CD4-positive, alpha-beta T cell (primary cell): ENCODE measurements at regions not wholly inside any gene's neighbourhood (a gene's known extent, or its start where the extent isn't known, plus 50 kb on each side); places are given as distances from the start of the nearest gene placed in this dataset.

Experiments used
- ATAC-seq: fragments of 200-7000 bp; cut with Tn5 transposase; one replicate; pipeline ENCODE4 v1.10.0; 2022; ENCODE audit warnings: mild to moderate bottlenecking; ENCODE audit not compliant: poor library complexity
- CTCF ChIA-PET: fragments of 350-600 bp; sonication (Branson Sonifier 250); formaldehyde crosslinking; loops from one replicate; lab custom pipeline; 2021; ENCODE audit warnings: antibody characterized with exemption, inconsistent platforms; lab: Charles Lee
- POLR2A ChIA-PET: fragments of 350-600 bp; sonication (Branson Sonifier 250); formaldehyde crosslinking; loops from one replicate; lab custom pipeline; 2021; ENCODE audit warnings: antibody characterized with exemption, inconsistent platforms; lab: Charles Lee
- DNase-seq, 14 experiments: peaks; one replicate each; pipeline ENCODE4 v3.0.0-alpha.2; 2013 to 2020; ENCODE audit warnings: mixed read lengths in 2 of 14
- H3K27ac ChIP-seq, 2 donors: one replicate each; pipeline versions ENCODE4 v1.5.1 to v1.7.0; 2013; ENCODE audit warnings: low read length in 2 of 2, low read depth in 1 of 2, mild to moderate bottlenecking in 1 of 2
- H3K27me3 ChIP-seq, 2 experiments: 1 replicate in 1 of 2; 2 replicates in 1 of 2; pipeline versions ENCODE4 v1.6.1 to v1.7.0; 2013; ENCODE audit warnings: low read length in 2 of 2, control low read depth in 1 of 2, mild to moderate bottlenecking in 1 of 2, moderate library complexity in 1 of 2; ENCODE audit not compliant: insufficient read depth in 2 of 2, control insufficient read depth in 1 of 2
- H3K36me3 ChIP-seq: one replicate; pipeline ENCODE4 v1.6.1; 2013; ENCODE audit warnings: low read length, control low read depth; ENCODE audit not compliant: insufficient read depth
- H3K4me1 ChIP-seq: one replicate; pipeline ENCODE4 v1.6.1; 2013; ENCODE audit warnings: low read length, control low read depth; ENCODE audit not compliant: insufficient read depth
- H3K4me3 ChIP-seq: one replicate; pipeline ENCODE4 v1.5.1; 2013; ENCODE audit warnings: mild to moderate bottlenecking, low read length, moderate library complexity
- H3K9me3 ChIP-seq, 2 experiments: 1 replicate in 1 of 2; 2 replicates in 1 of 2; pipeline versions ENCODE4 v1.6.1 to v1.7.0; 2013; ENCODE audit warnings: low read length in 2 of 2, mild to moderate bottlenecking in 2 of 2, control low read depth in 1 of 2, moderate library complexity in 1 of 2; ENCODE audit not compliant: control insufficient read depth in 1 of 2, insufficient read depth in 1 of 2
- H3K27ac Mint-ChIP-seq: one replicate; pipeline ENCODE4 v1.8.0; 2020; ENCODE audit warnings: mixed read lengths
- H3K27me3 Mint-ChIP-seq: one replicate; pipeline ENCODE4 v1.8.0; 2021; ENCODE audit warnings: mixed read lengths
- H3K36me3 Mint-ChIP-seq: one replicate; pipeline ENCODE4 v1.8.0; 2021; ENCODE audit warnings: low read depth, mixed read lengths
- H3K4me1 Mint-ChIP-seq: one replicate; pipeline ENCODE4 v1.8.0; 2021; ENCODE audit warnings: low read depth, mixed read lengths
- H3K4me3 Mint-ChIP-seq: one replicate; pipeline ENCODE4 v1.8.0; 2020; ENCODE audit warnings: mild to moderate bottlenecking, mixed read lengths
- H3K9me3 Mint-ChIP-seq: one replicate; pipeline ENCODE4 v1.8.0; 2020; ENCODE audit warnings: mixed read lengths
- CTCF ChIP-seq: fragments of 200-600 bp; IDR thresholded peaks from one replicate; pipeline ENCODE4 v1.8.0; 2022; ENCODE audit warnings: antibody characterized with exemption, mild to moderate bottlenecking
- intact Hi-C, 2 experiments: fragments of 100-400 bp; cut with DNase I in 1 of 2; cut with micrococcal nuclease in 1 of 2; formaldehyde crosslinking; loops; one replicate each; pipeline versions ENCODE4 v1.15.1 to v1.9.0; 2023 to 2025; cut with DNase I, micrococcal nuclease

GRCh38 chr18:67776929-67777328 is 260.4 kb upstream of the DSEL start:
- no peak overlapping the region for H3K4me3 ChIP-seq
- ChIA-PET CTCF (no interaction called here), POLR2A (no interaction called here)
- Mint-ChIP-seq H3K27me3 (no peaks in the 10 kb centered on the region), H3K36me3 (no peaks in the 10 kb centered on the region), H3K9me3 (no peaks in the 10 kb centered on the region), H3K4me1 (no peaks in the 10 kb centered on the region), H3K4me3 (no peak overlapping the region), H3K27ac (no peak overlapping the region)
- H3K4me1 ChIP-seq: no peaks in the 10 kb centered on the region
- intact Hi-C loops: no loop called here
- H3K9me3 ChIP-seq: no peaks in the 10 kb centered on the region
- DNase-seq (no peak), ATAC-seq (no peak)
- H3K27ac ChIP-seq: no peak overlapping the region
- no peak for TF ChIP-seq CTCF
- no peaks in the 10 kb centered on the region for H3K27me3 ChIP-seq
- H3K36me3 ChIP-seq: no peaks in the 10 kb centered on the region

- no peaks in the 10 kb centered on the region for H3K4me1 Mint-ChIP-seq
- POLR2A ChIA-PET: no interaction called here
- no peak for TF ChIP-seq CTCF
- intact Hi-C loops: no loop called here
- H3K36me3 Mint-ChIP-seq: no peaks in the 10 kb centered on the region
- no peak overlapping the region for H3K27ac ChIP-seq
- no peaks in the 10 kb centered on the region for H3K9me3 ChIP-seq
- CTCF ChIA-PET: no interaction called here
- H3K9me3 Mint-ChIP-seq: no peaks in the 10 kb centered on the region
- no peak for DNase-seq
- no peak overlapping the region for H3K4me3 ChIP-seq
- H3K27ac Mint-ChIP-seq: no peak overlapping the region
- no peaks in the 10 kb centered on the region for H3K27me3 ChIP-seq
- no peaks in the 10 kb centered on the region for H3K36me3 ChIP-seq
- ATAC-seq: no peak
- H3K4me3 Mint-ChIP-seq: no peak overlapping the region
- H3K4me1 ChIP-seq: no peaks in the 10 kb centered on the region
- H3K27me3 Mint-ChIP-seq: no peaks in the 10 kb centered on the region
Observed at GRCh38 chr18:67771271-67771670, 254.8 kb upstream of the DSEL start.

GRCh38 chr18:67770520-67770919 is 254.0 kb upstream of the DSEL start:
- H3K9me3 Mint-ChIP-seq: no peaks in the 10 kb centered on the region
- no peak overlapping the region for H3K27ac Mint-ChIP-seq
- TF ChIP-seq CTCF: no peak
- ATAC-seq (no peak), DNase-seq (no peak)
- H3K4me3 Mint-ChIP-seq: no peak overlapping the region
- H3K9me3 ChIP-seq: no peaks in the 10 kb centered on the region
- POLR2A ChIA-PET: no interaction called here
- no peak overlapping the region for H3K4me3 ChIP-seq
- CTCF ChIA-PET: no interaction called here
- H3K36me3 ChIP-seq: no peaks in the 10 kb centered on the region
- H3K36me3 Mint-ChIP-seq: no peaks in the 10 kb centered on the region
- intact Hi-C loops: no loop called here
- no peaks in the 10 kb centered on the region for H3K4me1 ChIP-seq
- H3K27me3 Mint-ChIP-seq: no peaks in the 10 kb centered on the region
- no peaks in the 10 kb centered on the region for H3K27me3 ChIP-seq
- no peak overlapping the region for H3K27ac ChIP-seq
- H3K4me1 Mint-ChIP-seq: no peaks in the 10 kb centered on the region
